Upper lobe of right lung (tissue), 1 donor: ENCODE measurements at regions not wholly inside any gene's neighbourhood (a gene's known extent, or its start where the extent isn't known, plus 50 kb on each side); places are given as distances from the start of the nearest gene placed in this dataset.

Source experiments
- ATAC-seq: fragments of 200-7000 bp; cut with Tn5 transposase; one replicate; pipeline ENCODE4 v1.9.1; 2020; ENCODE audit warnings: mild to moderate bottlenecking, moderate library complexity
- DNase-seq: peaks from one replicate; pipeline ENCODE4 v3.0.0-alpha.2; 2020
- H3K27ac ChIP-seq: fragments of 200-600 bp; one replicate; pipeline ENCODE4 v1.8.0; 2022
- H3K27me3 ChIP-seq: fragments of 200-600 bp; one replicate; pipeline ENCODE4 v1.8.0; 2022; ENCODE audit warnings: mild to moderate bottlenecking
- H3K36me3 ChIP-seq: fragments of 200-600 bp; one replicate; pipeline ENCODE4 v1.8.0; 2022
- H3K4me1 ChIP-seq: fragments of 200-600 bp; one replicate; pipeline ENCODE4 v1.8.0; 2022
- H3K4me3 ChIP-seq: fragments of 200-600 bp; one replicate; pipeline ENCODE4 v1.8.0; 2022; ENCODE audit warnings: mild to moderate bottlenecking
- H3K9me3 ChIP-seq: fragments of 200-600 bp; one replicate; pipeline ENCODE4 v1.8.0; 2022
- intact Hi-C: fragments of 100-400 bp; cut with DNase I; formaldehyde crosslinking; loops from one replicate; pipeline ENCODE4 v1.11.0; 2022
- TF ChIP-seq, protein P1 (sequence below): fragments of 200-600 bp; IDR thresholded peaks from one replicate; pipeline ENCODE4 v1.8.0; 2022; ENCODE audit warnings: antibody characterized with exemption
- donor health status: DM: no; HTN: yes; CAD: no; lungs with severe emphysema.

DNA sequence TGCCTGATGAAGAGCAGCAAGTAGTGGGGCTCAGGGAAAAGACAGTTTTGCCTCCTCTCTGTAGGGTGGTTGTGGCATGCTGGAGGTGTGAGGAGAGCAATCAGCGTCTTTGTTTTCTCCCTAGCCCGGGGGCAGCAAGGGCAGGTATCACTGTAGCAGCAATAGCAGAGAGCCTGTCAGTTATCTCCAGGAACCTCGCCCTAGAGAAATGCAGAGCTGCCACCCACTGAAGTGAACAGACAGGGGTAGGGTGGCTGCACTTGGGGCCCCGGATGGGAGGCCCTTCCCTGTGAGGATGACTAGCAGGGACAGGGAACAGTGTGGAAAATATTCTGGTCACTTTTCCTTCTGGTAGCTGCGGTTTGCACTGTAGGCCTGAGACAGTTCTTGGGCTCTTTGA is 886.5 kb downstream of the CDH8 start:
- no peaks in the 10 kb centered on the region for H3K4me1 ChIP-seq
- DNase-seq (no peak), ATAC-seq (no peak)
- intact Hi-C loops = no loop called here
- no peak overlapping the region for H3K27ac ChIP-seq
- no peaks in the 10 kb centered on the region for H3K36me3 ChIP-seq
- no peak overlapping the region for H3K4me3 ChIP-seq
- H3K27me3 ChIP-seq = no peaks in the 10 kb centered on the region
- H3K9me3 ChIP-seq = no peaks in the 10 kb centered on the region
- TF ChIP-seq, protein P1, sequence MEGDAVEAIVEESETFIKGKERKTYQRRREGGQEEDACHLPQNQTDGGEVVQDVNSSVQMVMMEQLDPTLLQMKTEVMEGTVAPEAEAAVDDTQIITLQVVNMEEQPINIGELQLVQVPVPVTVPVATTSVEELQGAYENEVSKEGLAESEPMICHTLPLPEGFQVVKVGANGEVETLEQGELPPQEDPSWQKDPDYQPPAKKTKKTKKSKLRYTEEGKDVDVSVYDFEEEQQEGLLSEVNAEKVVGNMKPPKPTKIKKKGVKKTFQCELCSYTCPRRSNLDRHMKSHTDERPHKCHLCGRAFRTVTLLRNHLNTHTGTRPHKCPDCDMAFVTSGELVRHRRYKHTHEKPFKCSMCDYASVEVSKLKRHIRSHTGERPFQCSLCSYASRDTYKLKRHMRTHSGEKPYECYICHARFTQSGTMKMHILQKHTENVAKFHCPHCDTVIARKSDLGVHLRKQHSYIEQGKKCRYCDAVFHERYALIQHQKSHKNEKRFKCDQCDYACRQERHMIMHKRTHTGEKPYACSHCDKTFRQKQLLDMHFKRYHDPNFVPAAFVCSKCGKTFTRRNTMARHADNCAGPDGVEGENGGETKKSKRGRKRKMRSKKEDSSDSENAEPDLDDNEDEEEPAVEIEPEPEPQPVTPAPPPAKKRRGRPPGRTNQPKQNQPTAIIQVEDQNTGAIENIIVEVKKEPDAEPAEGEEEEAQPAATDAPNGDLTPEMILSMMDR = no peak

DNA sequence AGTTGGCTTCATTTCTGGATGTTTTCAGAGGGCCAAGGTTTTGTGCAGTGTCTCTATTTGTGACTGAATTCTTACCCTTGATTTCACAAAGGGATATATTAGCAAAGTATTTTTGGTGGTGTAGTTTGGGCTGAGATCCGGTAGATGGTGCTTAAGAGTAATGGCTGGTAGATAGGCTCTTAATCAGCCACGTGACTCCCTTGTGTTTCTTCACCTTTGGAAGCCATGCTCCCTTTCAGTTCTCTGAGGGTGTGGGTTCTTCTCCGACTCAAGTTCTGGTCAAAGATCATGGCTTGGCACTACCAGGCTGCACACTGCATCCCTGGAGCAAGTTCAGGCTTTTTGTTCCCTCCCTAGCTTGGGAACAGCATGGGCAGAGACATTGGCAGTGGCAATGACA is 887.3 kb downstream of the CDH8 start:
- intact Hi-C loops = no loop called here
- Histone ChIP-seq H3K36me3 (no peaks in the 10 kb centered on the region), H3K4me1 (no peaks in the 10 kb centered on the region), H3K27me3 (no peaks in the 10 kb centered on the region), H3K4me3 (no peak overlapping the region), H3K9me3 (no peaks in the 10 kb centered on the region), H3K27ac (no peak overlapping the region)
- TF ChIP-seq, protein P1 = no peak
- ATAC-seq (no peak), DNase-seq (no peak)

DNA sequence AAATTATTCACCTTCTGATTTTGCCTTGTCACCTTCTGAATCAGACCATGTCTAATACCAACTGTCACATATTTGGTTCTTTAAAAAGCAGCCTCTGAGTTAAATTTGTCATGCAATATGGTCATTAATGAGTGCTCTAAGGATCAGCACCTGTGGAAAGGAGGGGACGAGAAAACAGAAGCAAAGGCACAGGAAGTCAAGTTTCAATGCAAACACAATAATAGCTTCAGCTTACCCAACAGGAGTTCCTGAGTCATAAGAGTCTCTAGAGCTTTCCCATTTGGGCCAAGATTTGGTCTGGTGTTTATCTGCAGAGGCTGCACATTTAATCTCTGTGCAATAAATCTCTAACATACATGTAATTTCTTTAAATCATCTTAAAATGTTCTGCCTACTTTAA is 889.8 kb downstream of the CDH8 start:
- Histone ChIP-seq H3K9me3 (no peaks in the 10 kb centered on the region), H3K36me3 (no peaks in the 10 kb centered on the region), H3K27ac (no peak overlapping the region), H3K27me3 (no peaks in the 10 kb centered on the region), H3K4me3 (no peak overlapping the region), H3K4me1 (no peaks in the 10 kb centered on the region)
- DNase-seq (no peak), ATAC-seq (no peak)
- TF ChIP-seq, protein P1 = no peak
- intact Hi-C loops = no loop called here

DNA sequence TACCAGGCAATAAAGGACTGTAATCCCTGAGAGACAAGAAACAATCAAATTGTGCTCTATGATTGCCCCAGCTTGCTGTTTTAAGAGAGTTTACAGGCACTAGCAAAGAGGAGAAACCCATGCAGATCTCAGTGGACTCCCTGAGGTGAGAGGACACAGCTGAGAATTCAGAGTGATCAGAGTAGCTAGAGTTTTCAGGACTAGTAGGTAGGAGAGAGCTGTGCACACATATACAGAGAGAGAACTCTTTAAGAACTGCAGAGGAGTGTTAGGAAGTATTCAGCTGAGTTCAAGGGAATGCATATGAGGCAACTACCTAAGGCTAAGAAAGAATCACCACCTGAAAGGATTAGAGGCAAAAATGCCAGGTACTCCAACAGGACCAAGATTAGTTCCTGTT is 904.8 kb downstream of the CDH8 start:
- no peaks in the 10 kb centered on the region for H3K36me3 ChIP-seq
- DNase-seq (no peak), ATAC-seq (no peak)
- intact Hi-C loops = no loop called here
- TF ChIP-seq, protein P1 = no peak
- no peaks in the 10 kb centered on the region for H3K9me3 ChIP-seq
- H3K27me3 ChIP-seq = no peaks in the 10 kb centered on the region
- H3K4me3 ChIP-seq = no peak overlapping the region
- H3K4me1 ChIP-seq = no peaks in the 10 kb centered on the region
- H3K27ac ChIP-seq = no peak overlapping the region

DNA sequence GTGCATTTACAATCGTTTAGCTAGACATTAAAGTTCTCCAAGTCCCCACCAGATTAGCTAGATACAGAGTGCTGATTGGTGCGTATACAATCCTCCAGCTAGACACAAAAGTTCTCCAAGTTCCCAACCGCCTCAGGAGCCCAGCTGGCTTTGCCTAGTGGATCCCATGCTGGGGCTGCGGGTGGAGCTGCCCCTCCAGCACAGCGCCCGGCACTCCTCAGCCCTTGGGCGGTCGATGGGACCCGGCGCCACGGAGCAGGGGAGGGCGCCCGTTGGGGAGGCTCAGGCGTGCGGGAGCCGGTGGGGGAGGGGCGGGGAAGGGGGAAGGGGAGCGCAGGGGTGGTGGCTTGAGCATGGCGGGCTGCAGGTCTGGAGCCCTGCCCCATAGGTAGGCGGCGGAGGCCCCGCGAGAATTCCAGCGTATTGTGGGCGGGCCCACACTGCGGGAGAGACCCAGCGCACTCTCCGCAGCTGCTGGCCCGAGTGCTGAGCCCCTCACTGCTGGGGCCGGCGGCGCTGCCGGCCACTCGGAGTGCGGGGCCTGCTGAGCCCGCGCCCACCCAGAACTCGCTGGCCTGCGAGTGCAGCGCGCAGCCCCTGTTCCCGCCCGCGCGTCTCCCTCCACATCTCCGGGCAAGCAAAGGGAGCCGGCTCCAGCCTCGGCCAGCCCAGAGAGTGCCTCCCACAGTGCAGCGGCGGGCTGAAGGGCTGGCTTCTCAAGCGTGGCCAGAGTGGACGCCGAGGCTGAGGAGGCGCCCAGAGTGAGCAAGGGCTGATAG is 907.5 kb downstream of the CDH8 start:
- Histone ChIP-seq H3K27me3 (no peaks in the 10 kb centered on the region), H3K27ac (no peak overlapping the region), H3K4me3 (no peak overlapping the region), H3K4me1 (no peaks in the 10 kb centered on the region), H3K36me3 (no peaks in the 10 kb centered on the region), H3K9me3 (no peaks in the 10 kb centered on the region)
- intact Hi-C loops = no loop called here
- TF ChIP-seq, protein P1 = no peak
- ATAC-seq (peak; percentile 41), DNase-seq (peak; percentile 58)

DNA sequence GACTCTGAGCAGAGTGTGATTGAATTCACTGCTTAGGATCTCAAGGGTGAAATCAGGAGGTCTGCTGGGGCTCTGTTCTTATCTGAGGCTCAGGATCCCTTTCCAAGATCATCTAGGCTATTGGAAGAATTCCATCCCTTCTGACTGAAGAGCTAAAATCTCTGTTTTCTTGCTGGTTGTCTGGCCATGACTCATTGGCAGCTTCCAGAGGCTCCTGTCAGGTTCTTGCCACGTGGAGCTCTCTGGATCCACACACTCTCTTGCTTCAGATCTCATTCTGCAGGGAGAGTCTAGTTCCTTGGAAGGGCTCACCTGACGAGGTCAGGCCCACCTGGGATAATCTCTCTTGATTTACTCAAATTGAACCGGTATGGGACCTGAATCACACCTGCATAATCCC is 930.7 kb downstream of the CDH8 start:
- Histone ChIP-seq H3K4me3 (no peak overlapping the region), H3K27me3 (no peaks in the 10 kb centered on the region), H3K9me3 (no peaks in the 10 kb centered on the region), H3K27ac (no peak overlapping the region), H3K36me3 (no peaks in the 10 kb centered on the region), H3K4me1 (no peaks in the 10 kb centered on the region)
- intact Hi-C loops = no loop called here
- ATAC-seq = no peak
- DNase-seq = no peak
- TF ChIP-seq, protein P1 = no peak
